OCI-LY3 (cell line): ENCODE measurements at regions not wholly inside any gene's neighbourhood (a gene's known extent, or its start where the extent isn't known, plus 50 kb on each side); places are given as distances from the start of the nearest gene placed in this dataset.

Experiments
- EZH2phosphoT487 ChIP-seq: fragments of 200-600 bp; shearing (Covaris generic); IDR thresholded peaks from 2 replicates; pipeline ENCODE4 v1.6.1; 2018; ENCODE audit warnings: antibody characterized with exemption, mixed run types, low read depth
- TF ChIP-seq, protein P1 (sequence below): fragments of 200-600, 300-600 bp; sonication (generic); IDR thresholded peaks from 2 replicates; pipeline ENCODE4 v1.5.1; 2014; ENCODE audit warnings: antibody characterized with exemption, low read length, low read depth

DNA sequence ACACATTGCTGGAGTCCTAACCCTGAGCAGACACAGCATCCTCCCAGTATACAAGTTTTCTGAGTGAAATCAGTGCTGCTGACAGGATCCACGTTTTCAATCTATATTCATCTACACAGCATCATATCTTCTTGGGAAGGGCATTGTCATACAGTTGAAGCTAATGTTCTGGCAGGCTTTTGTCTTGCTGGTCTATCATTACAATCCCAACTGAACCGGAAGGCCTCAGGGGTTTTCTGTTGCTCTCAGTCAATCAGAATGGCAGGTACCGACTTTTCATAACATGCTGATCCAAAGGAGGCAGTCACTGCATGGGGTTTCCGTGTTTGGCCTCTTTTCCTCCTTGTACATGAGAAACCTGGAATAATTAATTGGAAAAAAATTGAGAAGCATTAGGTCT lies 2118.8 kb upstream of the WWC1 start:
- TF ChIP-seq, protein P1, sequence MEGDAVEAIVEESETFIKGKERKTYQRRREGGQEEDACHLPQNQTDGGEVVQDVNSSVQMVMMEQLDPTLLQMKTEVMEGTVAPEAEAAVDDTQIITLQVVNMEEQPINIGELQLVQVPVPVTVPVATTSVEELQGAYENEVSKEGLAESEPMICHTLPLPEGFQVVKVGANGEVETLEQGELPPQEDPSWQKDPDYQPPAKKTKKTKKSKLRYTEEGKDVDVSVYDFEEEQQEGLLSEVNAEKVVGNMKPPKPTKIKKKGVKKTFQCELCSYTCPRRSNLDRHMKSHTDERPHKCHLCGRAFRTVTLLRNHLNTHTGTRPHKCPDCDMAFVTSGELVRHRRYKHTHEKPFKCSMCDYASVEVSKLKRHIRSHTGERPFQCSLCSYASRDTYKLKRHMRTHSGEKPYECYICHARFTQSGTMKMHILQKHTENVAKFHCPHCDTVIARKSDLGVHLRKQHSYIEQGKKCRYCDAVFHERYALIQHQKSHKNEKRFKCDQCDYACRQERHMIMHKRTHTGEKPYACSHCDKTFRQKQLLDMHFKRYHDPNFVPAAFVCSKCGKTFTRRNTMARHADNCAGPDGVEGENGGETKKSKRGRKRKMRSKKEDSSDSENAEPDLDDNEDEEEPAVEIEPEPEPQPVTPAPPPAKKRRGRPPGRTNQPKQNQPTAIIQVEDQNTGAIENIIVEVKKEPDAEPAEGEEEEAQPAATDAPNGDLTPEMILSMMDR: no peak
- TF ChIP-seq EZH2phosphoT487: no peak
